ENCODE measurements at regions not wholly inside any gene's neighbourhood (a gene's known extent, or its start where the extent isn't known, plus 50 kb on each side); places are given as distances from the start of the nearest gene placed in this dataset.

DNA sequence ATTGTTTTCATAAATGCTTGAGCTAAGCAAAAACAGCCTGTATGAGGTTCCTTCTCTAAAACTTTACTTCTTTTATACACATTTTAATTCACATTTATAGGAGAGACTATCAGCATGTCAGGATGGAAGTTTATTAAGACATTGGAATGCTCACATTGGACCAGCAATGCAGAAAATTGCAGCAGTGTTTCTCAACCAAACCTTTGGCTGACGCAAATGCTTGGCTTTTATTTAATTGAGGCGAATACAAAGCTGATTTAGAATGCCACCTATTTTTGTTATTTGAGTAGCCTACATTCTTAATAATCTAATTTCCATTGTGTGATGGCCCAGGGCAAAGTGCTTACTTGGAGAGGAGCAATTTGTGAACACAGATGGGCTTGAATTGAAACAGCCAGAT is 283.2 kb downstream of the ARL4A start:
- H3K4me1 ChIP-seq = no peaks in the 10 kb centered on the region
- no peaks in the 10 kb centered on the region for H3K36me3 ChIP-seq
- H3K27me3 ChIP-seq = no peaks in the 10 kb centered on the region; the same call in none of the 2 replicates
- no peak overlapping the region for H3K4me3 ChIP-seq (ENCODE audit: low read depth, low read length)
- TF ChIP-seq, protein P1, sequence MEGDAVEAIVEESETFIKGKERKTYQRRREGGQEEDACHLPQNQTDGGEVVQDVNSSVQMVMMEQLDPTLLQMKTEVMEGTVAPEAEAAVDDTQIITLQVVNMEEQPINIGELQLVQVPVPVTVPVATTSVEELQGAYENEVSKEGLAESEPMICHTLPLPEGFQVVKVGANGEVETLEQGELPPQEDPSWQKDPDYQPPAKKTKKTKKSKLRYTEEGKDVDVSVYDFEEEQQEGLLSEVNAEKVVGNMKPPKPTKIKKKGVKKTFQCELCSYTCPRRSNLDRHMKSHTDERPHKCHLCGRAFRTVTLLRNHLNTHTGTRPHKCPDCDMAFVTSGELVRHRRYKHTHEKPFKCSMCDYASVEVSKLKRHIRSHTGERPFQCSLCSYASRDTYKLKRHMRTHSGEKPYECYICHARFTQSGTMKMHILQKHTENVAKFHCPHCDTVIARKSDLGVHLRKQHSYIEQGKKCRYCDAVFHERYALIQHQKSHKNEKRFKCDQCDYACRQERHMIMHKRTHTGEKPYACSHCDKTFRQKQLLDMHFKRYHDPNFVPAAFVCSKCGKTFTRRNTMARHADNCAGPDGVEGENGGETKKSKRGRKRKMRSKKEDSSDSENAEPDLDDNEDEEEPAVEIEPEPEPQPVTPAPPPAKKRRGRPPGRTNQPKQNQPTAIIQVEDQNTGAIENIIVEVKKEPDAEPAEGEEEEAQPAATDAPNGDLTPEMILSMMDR (IDR thresholded peaks at IDR 0.05; ENCODE audit: low read depth, low read length) = no peak
- DNase-seq = no peak
- H3K9me3 ChIP-seq = no peaks in the 10 kb centered on the region

- TF ChIP-seq, protein P1 (IDR thresholded peaks at IDR 0.05; ENCODE audit: low read depth, low read length) = no peak
- H3K9me3 ChIP-seq = no peaks in the 10 kb centered on the region
- no peaks in the 10 kb centered on the region for H3K36me3 ChIP-seq
- H3K4me3 ChIP-seq (ENCODE audit: low read depth, low read length) = no peak overlapping the region
- no peaks in the 10 kb centered on the region for H3K4me1 ChIP-seq
- no peaks in the 10 kb centered on the region for H3K27me3 ChIP-seq
- no peak for DNase-seq
Measured at GRCh38 chr7:12974451-12975166, 287.2 kb downstream of the ARL4A start.

- H3K27me3 ChIP-seq = no peaks in the 10 kb centered on the region
- no peak for DNase-seq
- no peaks in the 10 kb centered on the region for H3K36me3 ChIP-seq
- H3K4me1 ChIP-seq = no peaks in the 10 kb centered on the region
- TF ChIP-seq, protein P1 (IDR thresholded peaks at IDR 0.05; ENCODE audit: low read depth, low read length) = no peak
- H3K9me3 ChIP-seq = no peaks in the 10 kb centered on the region
- no peak overlapping the region for H3K4me3 ChIP-seq (ENCODE audit: low read depth, low read length)
Measured at GRCh38 chr7:12975412-12975811, 288.0 kb downstream of the ARL4A start.

- Histone ChIP-seq H3K27me3 (no peaks in the 10 kb centered on the region; the same call in 1 of the 2 replicates), H3K36me3 (no peaks in the 10 kb centered on the region), H3K4me1 (no peaks in the 10 kb centered on the region), H3K4me3 (ENCODE audit: low read depth, low read length) (no peak overlapping the region), H3K9me3 (no peaks in the 10 kb centered on the region)
- no peak for DNase-seq
- TF ChIP-seq, protein P1 (IDR thresholded peaks at IDR 0.05; ENCODE audit: low read depth, low read length) = no peak
Measured at GRCh38 chr7:12979181-12979580, 291.7 kb downstream of the ARL4A start.

DNA sequence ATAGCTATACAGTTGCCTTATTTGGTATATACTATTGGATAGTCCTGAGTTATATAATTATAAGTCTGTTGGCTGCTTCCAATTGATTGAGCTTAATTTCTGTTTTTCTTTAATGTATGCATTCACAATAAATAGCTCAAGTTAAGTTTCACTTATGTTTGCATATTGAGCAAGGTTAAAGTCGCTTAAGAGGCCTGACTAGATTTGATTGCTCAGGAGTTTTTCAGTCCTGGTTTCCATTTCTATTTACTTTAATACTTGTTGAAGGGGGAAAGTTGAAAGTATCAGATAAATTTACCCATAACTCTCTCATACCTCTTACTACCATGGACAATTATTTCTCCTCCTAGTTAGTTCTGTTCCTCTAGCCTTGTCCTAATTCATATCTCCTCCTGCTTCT is 294.7 kb downstream of the ARL4A start:
- no peak for DNase-seq
- TF ChIP-seq, protein P1 (IDR thresholded peaks at IDR 0.05; ENCODE audit: low read depth, low read length) = no peak
- Histone ChIP-seq H3K9me3 (no peaks in the 10 kb centered on the region), H3K27me3 (no peaks in the 10 kb centered on the region; the same call in 1 of the 2 replicates), H3K36me3 (no peaks in the 10 kb centered on the region), H3K4me1 (no peaks in the 10 kb centered on the region), H3K4me3 (ENCODE audit: low read depth, low read length) (no peak overlapping the region)

GRCh38 chr7:12984117-12984516 is 296.7 kb downstream of the ARL4A start:
- H3K9me3 ChIP-seq = no peaks in the 10 kb centered on the region
- no peak for DNase-seq
- H3K4me1 ChIP-seq = no peaks in the 10 kb centered on the region
- TF ChIP-seq, protein P1 (IDR thresholded peaks at IDR 0.05; ENCODE audit: low read depth, low read length) = no peak
- no peak overlapping the region for H3K4me3 ChIP-seq (ENCODE audit: low read depth, low read length)
- H3K27me3 ChIP-seq = no peaks in the 10 kb centered on the region; the same call in 1 of the 2 replicates
- no peaks in the 10 kb centered on the region for H3K36me3 ChIP-seq
